ENCODE measurements at regions not wholly inside any gene's neighbourhood (a gene's known extent, or its start where the extent isn't known, plus 50 kb on each side); places are given as distances from the start of the nearest gene placed in this dataset.

GRCh38 chr6:53436526-53437303, 88.0 kb upstream of the ELOVL5 start:
- no peaks in the 10 kb centered on the region for H3K4me1 ChIP-seq (ENCODE audit: insufficient read depth, low read length)
- H3K23ac ChIP-seq (ENCODE audit: insufficient read length, low read depth, low read length): no peak overlapping the region
- no peak overlapping the region for H4K5ac ChIP-seq (ENCODE audit: insufficient read length, low read depth, low read length)
- no CpG with 5 or more reads among the region's 7 CpGs for WGBS (ENCODE audit: extremely low coverage, insufficient read length, low lambda C conversion rate)
- no peak overlapping the region for H3K56ac ChIP-seq (ENCODE audit: insufficient read length, low read depth, low read length)
- no peak overlapping the region for H3K4me3 Mint-ChIP-seq
- no peak overlapping the region for H3K27ac ChIP-seq (ENCODE audit: insufficient read length, low read depth, low read length)
- H3K18ac ChIP-seq (ENCODE audit: insufficient read length, low read depth, low read length): no peak overlapping the region
- H3K9me3 Mint-ChIP-seq: no peaks in the 10 kb centered on the region
- H3K27ac Mint-ChIP-seq: no peak overlapping the region; a peak in 1 of 7 replicates
- H2BK15ac ChIP-seq (ENCODE audit: low read depth, low read length): no peak overlapping the region
- no peak overlapping the region for H2BK5ac ChIP-seq (ENCODE audit: insufficient read length, low read length)
- H4K20me1 ChIP-seq (ENCODE audit: control insufficient read depth, insufficient read depth, insufficient read length): no peaks in the 10 kb centered on the region
- H3K14ac ChIP-seq (ENCODE audit: insufficient read depth, low read length): no peak overlapping the region
- H3K27me3 ChIP-seq (ENCODE audit: insufficient read depth, low read length): no peaks in the 10 kb centered on the region
- H3K36me3 Mint-ChIP-seq (ENCODE audit: insufficient read depth in 1 of 3, low read depth in 3 of 3): no peaks in the 10 kb centered on the region
- no peak overlapping the region for H4K91ac ChIP-seq (ENCODE audit: insufficient read length, low read depth, low read length)
- no peak for TF ChIP-seq CTCF (conservative IDR thresholded peaks at IDR 0.05)
- no peaks in the 10 kb centered on the region for H3K79me1 ChIP-seq (ENCODE audit: insufficient read depth, low read depth, low read length, poor library complexity, severe bottlenecking)
- H4K8ac ChIP-seq (replicated peaks; ENCODE audit: insufficient read length, low read depth, low read length): no peak overlapping the region
- no peak for DNase-seq
- no peaks in the 10 kb centered on the region for H3K79me2 ChIP-seq (ENCODE audit: insufficient read depth, low read length)
- no peak overlapping the region for H2BK12ac ChIP-seq (ENCODE audit: insufficient read length, low read depth, low read length)
- no peak overlapping the region for H3T11ph ChIP-seq (ENCODE audit: low read length)
- H3K23me2 ChIP-seq (ENCODE audit: insufficient read length, low read depth, low read length, poor library complexity, severe bottlenecking): no peaks in the 10 kb centered on the region
- H2AFZ ChIP-seq (ENCODE audit: low read length): no peak overlapping the region
- H2BK20ac ChIP-seq (ENCODE audit: low read depth, low read length, poor library complexity, severe bottlenecking): no peak overlapping the region
- no peaks in the 10 kb centered on the region for H3K9me3 ChIP-seq (ENCODE audit: control insufficient read depth, low read depth, low read length)
- H3K4ac ChIP-seq (ENCODE audit: low read depth, low read length): no peak overlapping the region
- no peak overlapping the region for H3K9ac ChIP-seq (ENCODE audit: extremely low read depth, insufficient read length, low read length)
- no peaks in the 10 kb centered on the region for H3K27me3 Mint-ChIP-seq (ENCODE audit: low read depth)
- no peak overlapping the region for H2BK120ac ChIP-seq (ENCODE audit: low read depth, low read length, poor library complexity, severe bottlenecking)
- no peak overlapping the region for H3K4me2 ChIP-seq (ENCODE audit: insufficient read depth, insufficient read length, low read length)
- 0 out of 4 replicates have a peak, but pooled peaks cover 0 to 2% of the 10 kb centered on the region in 2 experiments for H3K4me1 Mint-ChIP-seq
- no peak overlapping the region for H2AK5ac ChIP-seq (ENCODE audit: insufficient read length, low read length)

Data from H9 (cell line).